H54 (cell line): ENCODE measurements at regions not wholly inside any gene's neighbourhood (a gene's known extent, or its start where the extent isn't known, plus 50 kb on each side); places are given as distances from the start of the nearest gene placed in this dataset.

ENCODE experiments used
- DNase-seq: peaks from one replicate; pipeline ENCODE4 v3.0.0; 2011; ENCODE audit warnings: low spot score, mixed read lengths; ENCODE audit not compliant: insufficient read length
- FAIRE-seq: peaks from 3 replicates; lab custom pipeline; 2011; peaks lifted over from hg19 to GRCh38; lab: Jason Lieb, UNC
- POLR2A ChIP-seq: IDR thresholded peaks from 2 replicates; pipeline ENCODE4 v1.6.1; 2011; ENCODE audit warnings: low read depth, mild to moderate bottlenecking, low read length

GRCh38 chr18:46243095-46243494 lies 138.9 kb downstream of the HAUS1 start:
- TF ChIP-seq POLR2A: no peak
- no peak for DNase-seq
- no peak for FAIRE-seq

GRCh38 chr18:46243673-46244072 lies 139.5 kb downstream of the HAUS1 start:
- FAIRE-seq (no peak), DNase-seq (no peak)
- TF ChIP-seq POLR2A: no peak

- no peak for TF ChIP-seq POLR2A
- DNase-seq: no peak
- FAIRE-seq: no peak
Measured at GRCh38 chr18:46246101-46246500, 141.9 kb downstream of the HAUS1 start.

- TF ChIP-seq POLR2A: no peak
- DNase-seq (no peak), FAIRE-seq (no peak)
Measured at GRCh38 chr18:46247942-46248341, 143.8 kb downstream of the HAUS1 start.

- no peak for TF ChIP-seq POLR2A
- DNase-seq (peak; percentile 26), FAIRE-seq (peak; percentile 86)
Measured at GRCh38 chr18:46250084-46250811, 146.1 kb downstream of the HAUS1 start.

- no peak for TF ChIP-seq POLR2A
- no peak for DNase-seq
- no peak for FAIRE-seq
Measured at GRCh38 chr18:46250812-46251173, 146.6 kb downstream of the HAUS1 start.

GRCh38 chr18:46252759-46253158 lies 148.6 kb downstream of the HAUS1 start:
- TF ChIP-seq POLR2A: no peak
- FAIRE-seq (no peak), DNase-seq (no peak)

- no peak for TF ChIP-seq POLR2A
- DNase-seq (no peak), FAIRE-seq (peak; percentile 50)
Measured at GRCh38 chr18:46253498-46253897, 149.3 kb downstream of the HAUS1 start.

- TF ChIP-seq POLR2A: no peak
- no peak for FAIRE-seq
- no peak for DNase-seq
Measured at GRCh38 chr18:46256078-46256477, 151.9 kb downstream of the HAUS1 start.

GRCh38 chr18:46257366-46257765 lies 153.2 kb downstream of the HAUS1 start:
- no peak for FAIRE-seq
- TF ChIP-seq POLR2A: no peak
- DNase-seq: no peak

- TF ChIP-seq POLR2A: no peak
- DNase-seq (no peak), FAIRE-seq (no peak)
Measured at GRCh38 chr18:46260016-46260878, 156.1 kb downstream of the HAUS1 start.

GRCh38 chr18:46260879-46261143 lies 156.6 kb downstream of the HAUS1 start:
- no peak for FAIRE-seq
- TF ChIP-seq POLR2A: no peak
- DNase-seq: no peak

GRCh38 chr18:46261799-46262198 lies 157.6 kb downstream of the HAUS1 start:
- FAIRE-seq: peak; percentile 38
- DNase-seq: no peak
- no peak for TF ChIP-seq POLR2A

GRCh38 chr18:46262856-46263255 lies 158.7 kb downstream of the HAUS1 start:
- TF ChIP-seq POLR2A: no peak
- FAIRE-seq (no peak), DNase-seq (no peak)

GRCh38 chr18:46264255-46264654 lies 160.1 kb downstream of the HAUS1 start:
- no peak for DNase-seq
- no peak for FAIRE-seq
- TF ChIP-seq POLR2A: no peak
